HG03108 (cell line): ENCODE measurements at regions not wholly inside any gene's neighbourhood (a gene's known extent, or its start where the extent isn't known, plus 50 kb on each side); places are given as distances from the start of the nearest gene placed in this dataset.
A peak's percentile ranks its signal among the peaks of the same experiment; 100 is the strongest.

Experiments
- ATAC-seq: cut with Tn5 transposase; IDR thresholded peaks from one replicate; pipeline ENCODE4 v1.9.1; 2021; ENCODE audit warnings: moderate library complexity; ENCODE audit not compliant: unreplicated experiment

DNA sequence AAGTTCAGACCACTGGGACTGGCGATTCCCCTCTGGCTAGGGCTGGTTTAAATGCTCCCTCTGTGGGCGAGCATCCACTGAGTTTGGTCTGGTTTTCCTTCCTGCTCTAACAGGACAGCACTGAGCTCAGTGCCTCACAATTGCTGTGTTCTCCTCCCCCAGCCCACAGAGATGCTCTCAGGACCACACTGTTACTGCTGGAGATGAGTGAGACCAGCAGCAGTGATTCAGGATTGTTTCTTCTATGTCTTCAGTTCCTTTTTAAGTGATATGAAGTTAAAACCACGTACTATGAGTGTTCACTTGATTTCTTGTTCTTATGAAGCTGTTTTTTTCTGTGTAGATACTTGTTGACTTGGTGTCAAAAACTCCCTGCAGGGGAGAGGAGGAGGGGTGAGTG is 180.4 kb upstream of the COL8A1 start:
- no peak for ATAC-seq

DNA sequence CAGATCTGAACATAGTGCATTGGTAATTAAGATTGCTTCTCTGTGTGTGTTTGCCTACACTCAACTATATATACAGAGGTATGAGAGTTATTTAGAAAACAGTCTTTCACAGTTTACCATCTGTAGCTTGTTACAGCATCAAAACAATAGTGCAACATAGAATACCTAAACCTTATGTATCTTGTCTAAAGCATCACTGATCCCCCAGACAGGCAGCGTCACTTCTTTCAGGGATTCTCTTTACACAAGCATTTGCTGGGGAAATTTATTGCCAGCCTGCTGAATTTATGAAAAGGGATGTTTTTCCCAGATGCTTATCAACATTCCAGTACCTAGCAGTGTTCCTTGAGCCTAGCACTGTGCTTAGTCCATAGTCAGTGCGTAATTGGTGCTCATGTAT is 195.8 kb upstream of the COL8A1 start:
- no peak for ATAC-seq

DNA sequence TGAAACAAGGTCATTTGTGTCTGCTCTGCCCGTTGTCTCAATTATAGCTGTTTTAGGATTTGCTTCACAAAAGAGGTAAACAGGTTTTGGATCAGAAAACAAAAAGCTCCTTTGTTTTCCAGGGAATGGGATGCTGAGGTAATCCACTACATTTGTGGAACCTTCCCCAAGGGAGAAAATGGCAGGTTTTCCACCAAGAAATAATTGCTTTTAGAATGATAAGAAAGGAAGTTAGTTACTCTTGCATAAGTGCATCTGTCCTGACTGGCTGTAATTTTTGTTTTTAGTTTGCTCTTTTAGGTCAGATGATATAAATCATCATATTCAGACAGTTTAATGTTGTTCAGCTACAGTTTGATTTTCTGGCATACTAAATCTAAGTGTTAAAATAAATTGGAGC is 198.5 kb upstream of the COL8A1 start:
- ATAC-seq, result no peak

DNA sequence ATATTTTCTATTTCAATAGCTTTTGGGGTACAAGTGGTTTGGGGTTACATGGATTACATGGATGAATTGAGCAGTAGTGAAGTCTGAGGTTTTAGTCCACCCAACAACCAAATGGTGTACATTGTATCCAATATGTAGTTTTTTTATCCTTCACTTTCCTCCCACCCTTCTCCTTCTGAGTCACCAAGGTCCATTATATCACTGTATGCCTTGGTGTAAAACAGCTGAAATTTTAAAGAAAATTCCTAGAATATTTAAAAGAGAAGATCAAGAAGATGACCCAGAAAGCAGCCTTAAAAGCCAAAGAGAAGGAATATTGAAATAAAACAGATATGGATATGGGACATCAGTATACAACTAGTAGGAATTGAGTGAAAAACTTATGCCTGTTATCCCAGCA is 204.2 kb upstream of the COL8A1 start:
- no peak for ATAC-seq

DNA sequence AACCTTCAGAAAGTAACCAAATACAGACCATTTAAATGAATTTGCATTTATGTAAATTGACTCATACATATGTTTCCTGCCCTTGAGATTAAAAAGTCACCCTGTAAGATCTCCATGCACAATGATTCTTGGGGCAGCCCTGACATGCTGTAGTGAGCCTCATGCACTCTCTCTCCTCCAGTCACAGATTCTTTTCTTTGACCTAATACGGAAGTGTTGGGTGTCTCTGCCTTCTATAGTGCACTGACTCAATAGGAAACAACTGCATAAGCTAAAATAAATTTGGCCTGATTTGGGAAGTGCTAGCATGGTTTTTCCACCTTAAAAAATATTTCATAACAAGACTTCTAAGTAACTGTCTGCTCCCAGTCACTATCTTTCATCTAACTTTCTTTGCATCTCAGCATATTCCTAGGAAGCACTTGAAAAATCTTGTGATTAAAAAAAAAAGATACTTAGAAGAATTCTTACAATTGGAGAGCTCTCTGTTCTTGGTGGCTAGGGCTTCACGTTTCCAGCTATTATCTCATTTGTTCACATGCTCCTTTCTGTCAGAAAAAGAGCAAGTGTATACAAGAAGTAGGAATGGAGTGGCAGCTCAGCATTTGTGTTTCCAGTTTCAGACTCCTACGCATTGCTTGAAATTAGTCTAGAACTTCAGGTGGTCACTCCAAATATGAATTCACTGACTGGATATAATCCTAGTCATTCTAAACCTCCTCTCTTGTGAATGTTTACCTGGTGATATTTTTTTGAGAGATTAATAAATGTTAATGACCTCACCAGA is 207.9 kb upstream of the COL8A1 start:
- ATAC-seq, result no peak

DNA sequence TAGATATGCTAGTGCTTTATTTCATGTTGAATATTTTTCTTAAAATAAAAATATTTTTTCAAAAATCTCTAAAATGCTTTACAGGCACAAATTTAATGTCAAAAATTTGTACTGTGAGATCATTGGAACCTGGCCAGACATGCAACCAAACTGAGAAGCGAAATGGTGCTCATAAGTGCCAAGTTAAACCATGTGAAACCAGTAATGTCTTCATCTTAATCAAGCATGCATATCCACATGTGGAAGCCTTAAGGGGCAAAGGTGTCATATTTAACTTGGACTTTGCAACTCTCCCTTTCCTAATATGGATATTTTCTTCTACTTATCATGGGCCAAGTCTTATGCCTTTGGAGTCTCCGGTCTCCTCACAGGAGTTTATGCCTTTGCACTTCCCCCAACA is 208.9 kb upstream of the COL8A1 start:
- ATAC-seq, result no peak

DNA sequence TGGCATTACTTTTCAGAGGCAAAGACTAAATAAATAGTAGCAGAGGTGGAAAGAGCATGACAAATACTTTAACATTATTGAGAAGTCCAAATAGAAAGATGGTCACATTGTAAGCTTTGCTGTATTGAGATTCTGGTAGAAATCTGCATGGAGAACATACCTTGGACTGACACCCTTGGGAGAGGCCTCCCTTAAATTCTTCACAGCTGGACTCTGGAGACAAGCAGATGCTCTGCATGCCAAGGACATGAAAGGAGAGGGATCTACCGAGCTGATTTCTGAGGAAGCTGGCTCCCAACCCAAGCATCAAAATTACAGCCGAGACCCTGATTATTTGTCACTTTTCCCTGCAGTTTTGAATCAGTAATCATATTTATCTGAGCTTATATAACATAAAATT is 212.5 kb upstream of the COL8A1 start:
- ATAC-seq, result no peak

DNA sequence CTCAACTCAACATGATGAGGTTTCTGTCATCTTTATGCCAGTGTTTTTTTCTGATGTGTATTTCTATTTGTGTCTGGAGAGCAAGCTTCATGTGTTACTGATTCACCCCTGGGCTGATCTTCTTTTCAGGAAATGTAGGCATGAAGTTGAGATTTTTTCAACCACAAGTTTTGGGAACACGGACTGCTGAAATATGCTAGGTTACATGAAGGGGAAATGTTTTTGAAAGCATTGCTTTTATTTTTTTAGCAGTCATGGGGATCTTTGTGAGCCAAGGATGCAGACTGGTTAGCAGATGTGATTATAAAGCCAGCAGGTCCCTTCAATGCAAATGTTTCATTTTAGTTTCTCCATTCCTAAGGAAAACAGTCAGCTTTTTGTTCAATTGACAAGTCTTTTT is 219.3 kb upstream of the COL8A1 start:
- ATAC-seq, result no peak

DNA sequence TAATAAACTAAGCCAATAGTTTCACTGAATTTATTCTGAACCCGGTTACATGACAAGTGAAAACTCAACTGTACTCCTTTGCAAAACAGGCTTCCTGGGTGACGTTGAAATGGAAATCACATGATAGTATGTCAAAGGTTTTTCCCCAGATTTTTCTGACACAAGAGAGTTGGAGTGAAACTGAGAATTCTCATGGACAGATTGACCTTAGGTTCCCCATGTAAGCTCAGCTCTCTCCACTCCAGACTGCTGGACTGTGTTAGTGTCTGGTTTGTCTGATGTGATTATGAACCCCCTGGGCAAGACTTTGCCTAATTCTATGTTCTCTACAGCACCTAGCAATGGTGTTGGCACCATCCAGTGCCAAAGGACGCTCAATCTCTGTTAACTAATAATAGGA is 219.7 kb upstream of the COL8A1 start:
- ATAC-seq, result peak; percentile 83

DNA sequence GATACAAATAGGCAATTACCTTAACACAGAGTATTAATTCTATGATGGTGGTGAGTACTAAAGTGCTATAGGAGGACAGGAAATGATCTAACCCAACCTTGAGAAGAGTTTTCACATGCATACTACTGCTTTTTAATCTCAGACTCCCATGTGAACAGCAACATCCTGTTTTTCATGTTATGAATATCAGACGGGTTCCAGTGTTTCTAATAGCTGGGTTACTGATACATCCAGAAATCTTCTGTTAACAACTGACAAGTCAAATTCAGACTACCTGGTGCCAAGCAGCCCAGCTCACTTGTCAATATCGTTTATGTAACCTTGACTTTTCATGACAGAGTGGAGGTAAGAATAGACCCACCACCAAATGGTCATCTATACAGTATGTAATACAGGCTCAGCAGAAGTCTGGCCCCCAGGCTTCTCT is 220.2 kb upstream of the COL8A1 start:
- peak; percentile 55 for ATAC-seq

DNA sequence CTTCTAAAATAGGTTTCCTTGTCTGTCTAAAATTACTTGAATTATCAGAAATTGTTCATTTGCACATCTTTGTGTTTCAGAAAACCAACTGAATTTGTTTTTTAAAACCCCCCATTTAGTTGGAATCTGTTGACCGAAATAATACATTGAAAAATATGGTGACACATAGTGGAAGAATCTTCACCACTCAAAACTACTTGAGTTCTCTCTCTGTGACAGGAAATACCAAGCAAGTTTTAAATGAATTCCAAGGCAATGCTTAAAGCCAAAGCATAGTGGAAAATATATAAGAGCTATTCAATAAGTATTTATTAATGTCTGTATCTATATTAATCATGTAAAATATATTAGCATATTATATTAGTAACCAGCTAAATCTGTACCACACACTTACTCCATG is 224.9 kb upstream of the COL8A1 start:
- no peak for ATAC-seq

DNA sequence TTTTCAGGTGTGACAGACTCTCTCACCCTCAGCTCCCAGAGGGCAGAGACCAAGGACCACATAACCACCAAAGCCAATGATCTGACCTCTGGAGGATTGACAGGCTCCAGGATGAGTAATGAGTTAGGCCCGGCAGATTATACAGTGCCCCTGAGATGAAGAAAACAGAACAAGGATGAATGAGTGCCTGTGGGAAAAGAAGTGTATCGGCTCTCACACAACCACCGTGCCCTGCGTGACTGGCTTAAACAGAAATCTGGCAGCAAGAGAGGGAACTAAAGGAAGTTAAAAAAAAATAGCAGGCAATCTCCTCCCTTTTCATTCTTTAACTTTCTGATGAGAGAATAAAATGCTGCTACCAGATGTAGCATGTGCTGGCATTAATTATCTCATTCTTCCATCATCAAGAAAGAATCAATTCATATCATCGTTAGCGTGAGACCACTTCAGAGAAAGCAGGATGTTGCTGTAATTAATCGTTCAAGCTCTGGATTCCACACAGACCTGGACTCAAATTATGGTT is 227.5 kb upstream of the COL8A1 start:
- no peak for ATAC-seq

DNA sequence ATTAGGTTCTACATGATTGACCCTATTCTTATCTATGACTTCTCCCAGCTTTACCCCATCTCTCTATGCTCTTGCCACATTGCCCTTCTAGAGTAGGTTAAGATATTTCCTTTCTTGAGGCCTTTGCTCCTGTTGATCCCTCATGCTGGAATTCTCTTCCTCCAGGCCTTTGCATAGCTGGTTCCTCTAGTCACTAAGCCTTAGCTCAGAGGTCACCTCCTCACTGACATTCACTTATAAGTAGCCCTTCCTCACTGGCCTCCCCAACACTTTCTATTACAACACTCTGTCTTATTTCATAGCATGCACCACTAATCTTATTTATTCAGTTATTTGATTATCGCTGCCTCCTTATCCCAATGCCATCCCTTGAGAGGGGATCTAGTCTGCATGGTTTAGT is 228.4 kb upstream of the COL8A1 start:
- no peak for ATAC-seq

DNA sequence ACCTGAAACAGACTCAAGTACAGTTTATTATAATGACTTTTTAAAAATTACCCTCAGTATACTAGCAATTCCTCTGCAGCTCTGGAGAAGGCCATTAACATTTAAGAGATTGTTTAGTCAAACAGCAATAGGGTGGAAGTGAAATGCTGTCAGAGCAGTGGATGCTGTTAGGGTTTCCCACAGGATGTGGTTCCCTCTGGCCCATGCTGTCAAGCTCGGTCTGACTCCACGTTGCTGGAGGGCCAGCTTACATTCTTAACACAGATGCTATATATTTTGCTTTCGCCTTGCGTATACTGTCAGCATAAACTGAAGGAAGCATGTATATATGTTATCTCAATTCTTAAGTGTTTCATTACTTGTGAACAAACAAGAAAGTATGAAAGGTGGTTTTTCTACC is 231.1 kb upstream of the COL8A1 start:
- no peak for ATAC-seq

DNA sequence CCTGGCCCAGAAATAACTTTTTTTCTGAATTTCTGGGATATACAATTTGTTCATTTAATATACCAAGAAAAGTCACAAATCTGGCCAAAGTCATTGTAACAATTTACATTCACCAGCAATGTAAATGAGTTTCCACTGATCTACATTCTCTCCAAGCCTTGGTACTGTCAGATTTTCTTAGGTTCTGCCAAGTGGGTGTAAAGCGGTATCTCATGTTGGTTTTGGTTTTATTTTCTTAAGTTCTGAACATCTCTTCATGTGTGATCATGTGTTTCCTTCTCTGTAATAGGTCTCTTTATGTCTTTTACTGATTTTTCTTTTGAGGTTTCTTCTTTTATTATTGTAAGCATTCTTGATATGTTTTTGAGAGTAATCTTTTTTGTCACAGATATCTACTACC is 235.6 kb upstream of the COL8A1 start:
- ATAC-seq, result no peak

DNA sequence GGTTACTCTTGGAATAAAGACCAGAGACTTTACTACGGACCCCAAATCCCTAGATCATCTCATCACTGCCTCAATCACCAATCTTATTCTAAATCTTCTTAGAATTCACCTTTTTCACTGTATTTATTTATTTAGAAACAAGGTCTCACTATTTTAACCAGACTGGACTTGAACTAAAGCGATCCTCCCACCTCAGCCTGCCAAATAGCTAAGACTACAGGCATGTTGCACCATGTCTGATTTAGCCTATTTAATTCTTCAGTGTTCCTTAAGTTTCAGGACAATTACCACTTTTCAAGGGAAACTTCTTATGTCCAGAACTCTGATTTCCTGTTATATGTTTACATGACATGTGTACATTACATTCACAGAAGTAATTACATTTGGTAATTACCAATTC is 238.0 kb upstream of the COL8A1 start:
- ATAC-seq, result no peak

DNA sequence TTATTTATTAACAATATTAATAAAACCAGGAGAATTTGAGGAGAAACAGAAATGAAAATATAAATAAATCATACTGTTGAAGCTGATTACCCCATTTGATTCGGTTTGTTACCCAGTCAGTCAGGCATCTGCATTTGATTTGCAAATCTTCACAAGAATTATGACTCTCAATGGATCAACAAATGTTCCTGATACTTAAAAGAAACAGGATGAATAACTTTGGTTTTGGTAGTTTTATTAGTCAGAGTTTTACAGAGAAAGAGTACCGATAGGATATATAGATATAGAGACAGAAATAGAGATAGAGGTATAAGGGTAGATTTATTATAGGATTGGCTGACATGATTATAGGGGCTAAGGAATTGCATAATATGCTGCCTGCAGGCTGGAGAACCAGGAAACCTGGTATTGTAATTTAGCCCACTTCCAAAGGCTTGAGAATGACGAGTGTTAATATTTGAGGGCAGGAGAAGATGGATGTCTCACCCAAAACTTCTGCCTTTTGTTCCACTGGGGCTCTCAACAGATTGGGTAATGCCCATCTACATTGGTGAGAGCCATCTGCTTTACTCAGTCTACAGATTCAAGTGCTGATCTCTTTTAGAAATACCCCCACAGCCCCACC is 241.6 kb upstream of the COL8A1 start:
- no peak for ATAC-seq

DNA sequence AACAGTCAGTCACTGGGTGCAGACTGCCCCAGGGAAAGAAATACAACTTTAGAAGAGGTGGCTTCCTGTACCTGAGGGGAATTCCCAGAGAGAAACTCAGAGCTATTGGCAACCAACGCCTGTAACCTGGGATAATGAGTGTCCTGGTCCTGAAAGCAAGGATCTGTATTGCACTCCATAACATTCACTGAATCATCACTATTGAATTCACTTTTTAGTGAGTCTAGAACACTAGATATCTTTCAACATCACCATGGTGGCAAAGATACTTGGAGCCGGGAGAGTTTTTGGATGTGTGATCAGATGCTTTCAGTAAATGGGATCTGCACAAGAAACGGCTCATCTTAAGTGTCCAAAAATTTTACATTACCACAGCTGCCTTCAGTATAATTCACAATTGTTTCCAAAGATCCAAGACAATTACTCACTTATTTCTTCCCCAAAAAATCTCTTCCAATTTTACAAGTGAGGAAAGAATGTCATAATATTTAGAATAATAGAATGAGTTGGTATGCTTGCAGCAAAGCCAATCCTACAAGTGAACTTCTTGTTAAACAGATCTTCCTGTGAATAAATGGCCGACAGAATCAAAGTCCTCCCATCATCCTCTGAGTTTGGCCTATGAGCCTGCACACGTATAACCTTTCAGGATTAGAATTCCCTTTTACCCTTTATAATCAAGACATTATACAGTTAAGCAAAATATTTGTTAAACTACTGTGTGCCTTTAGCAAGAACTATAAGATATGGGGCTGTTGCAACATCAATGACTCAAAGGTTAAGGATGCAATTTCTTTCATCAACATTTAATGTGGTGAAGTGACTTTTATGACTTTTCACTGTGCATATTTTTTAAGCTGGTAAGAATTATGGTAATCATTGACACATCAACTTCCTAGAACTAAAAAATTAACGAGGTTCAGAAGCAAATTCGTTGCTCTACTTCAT is 243.3 kb upstream of the COL8A1 start:
- ATAC-seq, result no peak

DNA sequence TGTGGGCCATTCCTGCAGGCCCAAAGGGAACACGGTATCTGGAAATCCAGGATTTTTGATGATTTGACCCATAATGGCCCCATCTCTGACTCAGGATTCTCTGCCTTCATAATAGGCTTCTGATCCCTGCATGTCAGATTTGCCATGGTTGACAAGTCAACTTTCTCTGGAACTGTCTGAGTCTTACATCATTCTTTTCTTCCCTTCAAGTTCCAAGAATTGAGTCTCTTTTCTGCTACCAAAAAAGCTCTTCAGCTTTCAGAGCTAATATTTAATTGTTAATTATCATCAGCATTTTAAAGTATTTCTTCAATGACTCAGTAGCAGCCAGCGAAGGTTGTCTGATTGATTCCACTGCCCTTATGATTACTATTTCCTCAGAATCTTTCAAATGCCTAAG is 244.4 kb upstream of the COL8A1 start:
- no peak for ATAC-seq

DNA sequence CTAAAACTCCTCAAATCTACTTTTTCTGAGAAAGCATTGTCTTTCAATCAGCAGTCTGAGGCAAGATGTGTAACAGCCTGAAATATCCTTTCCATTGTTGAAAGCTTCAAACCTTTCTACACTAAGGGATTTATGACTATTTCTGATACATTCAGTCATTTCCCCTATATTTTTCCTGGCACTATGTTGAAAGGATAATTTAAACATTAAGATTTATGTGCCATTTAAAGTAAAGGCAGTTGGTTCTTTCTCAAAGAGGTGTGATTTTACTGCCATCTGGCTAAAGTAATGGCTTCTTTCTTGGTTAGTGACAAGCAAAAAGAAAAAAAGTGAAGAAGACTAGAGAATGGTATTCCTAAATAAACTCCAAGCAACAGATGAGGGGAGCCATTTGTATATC is 249.6 kb upstream of the COL8A1 start:
- ATAC-seq, result no peak

DNA sequence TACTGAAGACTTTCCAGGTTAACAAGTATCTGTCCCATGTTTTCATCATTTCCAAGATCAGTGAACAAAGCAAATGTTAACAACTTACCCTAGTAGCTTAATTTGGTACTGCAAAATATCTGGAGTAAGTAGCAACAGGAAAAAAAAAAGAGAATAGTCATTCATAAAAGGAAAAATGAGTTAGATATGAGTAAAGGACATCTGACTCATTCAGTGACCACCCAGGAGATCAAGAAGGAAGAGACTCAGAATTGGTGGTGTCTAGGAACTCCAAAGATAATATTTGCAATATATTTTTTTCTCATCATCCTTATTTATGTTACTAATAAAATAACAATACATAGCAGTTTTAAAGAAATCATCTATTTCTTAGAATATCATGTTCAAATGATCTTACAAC is 253.8 kb upstream of the COL8A1 start:
- no peak for ATAC-seq

DNA sequence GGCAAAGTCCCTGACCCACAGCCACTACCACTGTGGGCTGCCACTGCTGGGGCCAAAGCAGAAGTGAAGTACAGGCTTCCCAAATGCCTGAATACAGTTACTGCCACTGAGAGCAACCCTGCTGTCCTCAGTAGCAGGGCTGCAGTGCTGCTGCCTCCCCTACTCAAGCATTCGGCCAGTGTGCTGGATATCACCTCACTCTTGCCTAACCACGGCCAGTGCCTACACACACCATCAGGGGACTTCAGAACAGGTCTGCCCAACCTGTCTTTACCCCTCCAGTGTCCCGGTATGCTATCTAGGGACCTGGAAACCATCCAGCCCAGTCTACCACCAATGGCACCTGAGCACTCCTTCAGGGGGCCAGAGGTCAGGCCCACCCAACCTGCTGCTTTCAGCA is 261.5 kb upstream of the COL8A1 start:
- ATAC-seq, result no peak
